Right ventricle myocardium superior (tissue), 1 donor: ENCODE measurements at regions not wholly inside any gene's neighbourhood (a gene's known extent, or its start where the extent isn't known, plus 50 kb on each side); places are given as distances from the start of the nearest gene placed in this dataset.
"Not testable (repeated sequence)": the region's sequence is repeated elsewhere in the genome, so short reads cannot be mapped to it uniquely, and the experiment has no call there.

Experiments used
- ATAC-seq: fragments of 200-7000 bp; cut with Tn5 transposase; one replicate; pipeline ENCODE4 v1.9.1; 2020; ENCODE audit warnings: mild to moderate bottlenecking; ENCODE audit not compliant: poor library complexity
- DNase-seq: peaks from one replicate; pipeline ENCODE4 v3.0.0-alpha.2; 2020
- intact Hi-C: fragments of 100-400 bp; cut with DNase I; formaldehyde crosslinking; loops from one replicate; pipeline ENCODE4 v1.11.2; 2022
- donor health status: DM: no; HTN: yes; CAD: no; lungs with severe emphysema.

- intact Hi-C loops, result loop anchor here (5.0 kb wide), 3 partner anchors 225 to 820 kb away; no protein-coding TSS in a partner anchor
- ATAC-seq (peak; percentile 90), DNase-seq (peak; percentile 59)
Measured at GRCh38 chr4:85147481-85148076, 181.1 kb upstream of the WDFY3 start.

DNA sequence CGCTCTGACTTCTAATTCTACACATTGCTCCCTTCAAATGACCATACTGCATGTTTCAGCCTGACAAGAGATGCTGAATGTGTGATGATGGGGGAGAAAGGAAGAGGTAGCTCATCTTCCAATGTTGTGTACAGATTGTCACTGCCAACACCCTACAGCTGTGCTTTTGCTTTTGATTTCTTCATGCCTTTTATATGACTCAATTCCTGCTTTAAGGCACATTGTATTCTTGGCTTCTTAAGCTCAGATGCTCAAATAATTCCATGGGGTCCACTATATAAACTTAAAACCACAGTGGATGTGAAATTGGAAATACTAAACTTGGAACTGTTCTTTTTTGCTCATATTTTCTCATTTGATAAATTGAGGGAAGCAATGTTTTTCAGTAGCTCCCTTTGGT is 183.2 kb upstream of the WDFY3 start:
- DNase-seq (no peak), ATAC-seq (peak; percentile 41)
- intact Hi-C loops, result loop anchor here (5.0 kb wide), 3 partner anchors 223 to 818 kb away; no protein-coding TSS in a partner anchor

- no peak for ATAC-seq
Measured at GRCh38 chr4:85151371-85151770, 184.9 kb upstream of the WDFY3 start.

GRCh38 chr4:85151786-85152185 is 185.3 kb upstream of the WDFY3 start:
- no peak for DNase-seq
- intact Hi-C loops, result no loop called here
- ATAC-seq, result no peak

More at GRCh38 chr4:85151371-85151770, 184.9 kb upstream of the WDFY3 start:
- DNase-seq, result no peak
- intact Hi-C loops, result no loop called here

- intact Hi-C loops, result no loop called here
Measured at GRCh38 chr4:85152480-85152879, 186.0 kb upstream of the WDFY3 start.

GRCh38 chr4:85153221-85153620 is 186.7 kb upstream of the WDFY3 start:
- intact Hi-C loops, result no loop called here
- DNase-seq (no peak), ATAC-seq (no peak)

More at GRCh38 chr4:85152480-85152879, 186.0 kb upstream of the WDFY3 start:
- DNase-seq (no peak), ATAC-seq (no peak)

DNA sequence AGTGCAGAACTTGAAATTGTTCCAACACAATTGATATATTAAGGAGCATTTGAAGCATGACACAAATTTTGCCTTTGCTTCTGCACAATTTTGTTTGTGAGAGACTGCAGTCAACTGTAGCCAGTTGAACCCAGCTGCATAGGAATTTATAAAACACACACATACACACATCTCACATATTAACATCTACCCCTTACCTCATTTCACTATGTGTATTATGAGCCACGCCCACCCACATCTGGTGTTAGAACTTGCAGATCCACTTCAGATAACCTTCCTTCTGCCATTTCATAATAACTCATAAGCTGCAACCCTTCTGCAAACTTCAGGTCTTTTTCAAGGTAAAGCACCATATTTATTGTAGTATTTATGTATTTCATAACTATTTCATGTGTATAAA is 188.1 kb upstream of the WDFY3 start:
- ATAC-seq (no peak), DNase-seq (no peak)
- intact Hi-C loops, result no loop called here

DNA sequence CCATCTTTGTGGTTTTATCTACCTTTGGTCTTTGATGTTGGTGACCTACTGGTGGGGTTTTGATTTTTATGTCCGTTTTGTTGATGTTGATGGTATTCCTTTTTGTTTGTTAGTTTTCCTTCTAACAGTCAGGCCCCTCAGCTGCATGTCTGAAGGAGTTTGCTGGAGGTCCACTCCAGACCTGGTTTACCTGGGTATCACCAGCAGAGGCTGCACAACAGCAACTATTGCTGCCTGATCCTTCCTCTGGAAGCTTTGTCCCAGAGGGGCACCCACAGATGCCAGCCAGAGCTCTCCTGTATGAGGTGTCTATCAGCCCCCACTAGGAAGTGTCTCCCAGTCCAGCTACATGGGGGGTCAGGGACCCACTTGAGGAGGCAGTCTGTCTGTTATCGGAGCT is 199.3 kb upstream of the WDFY3 start:
- intact Hi-C loops, result no loop called here
- DNase-seq (no peak), ATAC-seq (no peak)

GRCh38 chr4:85166318-85166717 is 199.8 kb upstream of the WDFY3 start:
- DNase-seq (no peak), ATAC-seq (no peak)
- intact Hi-C loops, result no loop called here

GRCh38 chr4:85168234-85168834 is 201.8 kb upstream of the WDFY3 start:
- ATAC-seq (no peak), DNase-seq (no peak)
- intact Hi-C loops, result no loop called here

DNA sequence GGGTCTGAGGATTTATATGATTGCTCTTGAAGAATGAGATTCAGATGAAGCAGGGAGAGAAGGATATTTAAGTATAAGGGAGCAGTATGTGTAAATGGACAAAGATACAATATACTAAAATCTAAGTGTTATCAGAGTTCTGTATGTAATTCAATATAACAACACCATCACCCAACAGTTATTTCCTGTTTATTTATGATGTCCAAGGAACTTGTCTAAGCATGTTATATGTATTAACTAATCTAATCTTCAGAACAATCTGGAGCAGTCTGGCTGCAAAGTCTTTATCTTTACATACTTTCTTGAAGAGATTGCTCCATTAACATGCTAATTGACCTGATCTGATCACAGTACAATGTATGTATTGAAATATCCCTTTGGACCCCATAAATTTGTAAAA is 203.8 kb upstream of the WDFY3 start:
- intact Hi-C loops, result no loop called here
- no peak for DNase-seq
- ATAC-seq, result no peak

DNA sequence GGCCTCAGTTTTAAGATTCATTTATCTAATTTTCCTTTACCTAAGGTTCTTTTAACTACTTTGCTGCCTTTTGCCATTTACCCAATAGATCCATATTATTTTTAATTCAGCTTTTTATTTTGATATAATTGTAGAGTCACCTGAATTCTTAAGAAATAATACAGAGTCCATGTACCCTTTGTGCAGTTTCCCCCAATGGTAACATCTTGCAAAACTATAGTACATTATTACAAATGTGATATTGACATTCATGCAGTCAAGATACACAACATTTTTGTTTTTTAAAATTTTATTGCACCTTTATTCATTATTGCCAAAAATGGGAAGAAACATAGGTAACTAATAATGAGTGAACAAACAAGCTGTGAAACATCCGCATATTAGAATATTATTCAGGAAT is 208.7 kb upstream of the WDFY3 start:
- intact Hi-C loops, result no loop called here
- DNase-seq (no peak), ATAC-seq (no peak)

- ATAC-seq (no peak), DNase-seq (no peak)
- intact Hi-C loops, result no loop called here
Measured at GRCh38 chr4:85177092-85177491, 210.6 kb upstream of the WDFY3 start.

DNA sequence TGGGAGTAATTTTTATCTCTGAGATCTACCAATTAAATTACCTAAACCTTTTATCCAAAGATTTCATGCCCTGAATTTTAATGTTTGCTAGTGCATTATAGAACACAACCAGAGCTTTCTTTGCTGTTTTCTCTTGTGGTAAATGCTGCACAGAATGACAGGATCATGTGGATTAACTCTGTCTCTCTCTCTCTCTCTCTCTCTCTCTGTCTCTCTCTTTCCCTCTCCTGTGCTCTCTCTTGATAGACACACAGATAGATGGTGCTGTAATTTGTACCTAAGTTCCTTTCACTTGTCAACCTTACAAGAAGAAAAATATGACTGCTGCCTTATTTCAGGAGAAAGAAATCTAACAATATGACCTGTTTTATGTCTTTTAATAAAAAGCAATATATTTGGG is 211.2 kb upstream of the WDFY3 start:
- intact Hi-C loops, result no loop called here
- ATAC-seq (no peak), DNase-seq (no peak)

- no peak for ATAC-seq
- intact Hi-C loops, result no loop called here
- DNase-seq, result no peak
Measured at GRCh38 chr4:85180533-85180932, 214.0 kb upstream of the WDFY3 start.

DNA sequence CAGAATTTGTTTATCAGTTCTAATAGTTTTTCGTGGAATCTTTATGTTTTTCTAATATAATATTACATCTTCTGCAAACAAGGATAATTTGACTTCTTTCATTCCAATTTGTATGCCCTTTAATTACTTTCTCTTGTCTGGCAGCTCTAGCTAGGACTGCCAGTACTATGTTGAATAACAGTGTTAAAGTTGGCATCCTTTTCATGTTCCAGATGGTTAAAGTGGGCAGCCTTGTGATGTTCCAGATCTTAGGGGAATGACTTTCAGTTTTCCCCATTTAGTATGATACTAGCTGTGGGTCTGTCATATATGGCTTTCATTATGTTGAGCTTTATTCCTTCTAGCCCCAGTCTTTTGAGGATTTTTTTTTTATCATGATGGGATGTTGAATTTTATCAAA is 220.6 kb upstream of the WDFY3 start:
- intact Hi-C loops, result no loop called here
- no peak for ATAC-seq
- no peak for DNase-seq

DNA sequence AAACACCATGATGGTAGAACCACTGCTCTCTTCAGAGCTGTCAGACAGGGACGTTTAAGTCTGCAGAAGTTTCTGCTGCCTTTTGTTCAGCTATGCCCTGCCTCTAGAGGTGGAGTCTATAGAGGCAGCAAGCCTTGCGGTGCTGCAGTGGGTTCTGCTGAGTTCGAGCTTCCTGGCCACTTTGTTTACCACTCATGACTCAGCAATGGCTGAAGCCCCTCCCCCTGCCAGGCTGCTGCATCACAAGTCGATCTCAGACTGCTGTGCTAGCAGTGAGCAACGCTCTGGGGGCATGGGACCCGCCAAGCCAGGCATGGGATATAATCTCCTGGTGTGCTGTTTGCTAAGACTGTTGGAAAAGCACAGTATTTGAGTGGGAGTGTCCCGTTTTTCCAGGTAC is 229.5 kb upstream of the WDFY3 start:
- intact Hi-C loops, result not testable (repeated sequence)

DNA sequence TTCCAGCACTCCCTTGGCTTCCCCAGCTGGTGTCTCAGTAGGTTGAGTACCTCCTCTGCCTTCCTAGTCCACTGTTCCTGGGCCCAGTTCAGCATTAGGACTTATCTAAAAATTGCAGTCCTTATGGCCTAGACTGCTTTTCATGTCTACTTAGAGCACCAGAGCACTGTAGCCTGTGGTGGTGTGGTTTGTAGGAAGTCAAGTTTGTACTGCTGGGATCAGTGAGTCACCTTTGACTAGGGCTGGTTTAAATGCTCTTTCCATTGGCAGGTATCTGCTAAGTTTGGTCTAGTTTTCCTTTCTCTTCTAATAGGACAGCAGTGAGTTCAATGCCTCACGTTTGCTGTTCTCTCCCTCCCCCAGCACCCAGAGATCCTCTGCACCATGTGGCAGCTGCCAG is 233.6 kb upstream of the WDFY3 start:
- ATAC-seq, result no peak
- intact Hi-C loops, result no loop called here
- no peak for DNase-seq

More for the DNA sequence above, 229.5 kb upstream of the WDFY3 start:
- ATAC-seq, DNase-seq: not testable (repeated sequence)

DNA sequence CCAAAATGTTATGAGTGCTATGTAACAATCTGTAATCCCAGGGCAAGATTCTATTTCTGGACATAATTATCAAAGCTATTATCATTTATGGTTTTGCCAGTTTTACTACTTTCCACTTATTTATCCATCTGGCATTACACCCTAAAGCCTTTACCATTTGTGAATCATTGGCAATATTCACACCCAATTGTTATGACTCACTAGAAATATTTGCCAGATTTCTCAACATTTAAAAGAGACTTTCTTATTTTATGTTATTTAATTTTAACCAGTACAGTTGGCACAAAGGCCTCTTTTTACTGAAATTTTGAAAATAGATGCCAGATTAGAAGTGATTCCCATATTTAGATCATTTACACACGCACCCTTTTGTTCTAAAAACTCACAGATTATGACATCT is 242.7 kb upstream of the WDFY3 start:
- no peak for DNase-seq
- intact Hi-C loops, result no loop called here
- ATAC-seq, result no peak

GRCh38 chr4:85210353-85210752 is 243.9 kb upstream of the WDFY3 start:
- no peak for ATAC-seq
- DNase-seq, result no peak
- intact Hi-C loops, result no loop called here

DNA sequence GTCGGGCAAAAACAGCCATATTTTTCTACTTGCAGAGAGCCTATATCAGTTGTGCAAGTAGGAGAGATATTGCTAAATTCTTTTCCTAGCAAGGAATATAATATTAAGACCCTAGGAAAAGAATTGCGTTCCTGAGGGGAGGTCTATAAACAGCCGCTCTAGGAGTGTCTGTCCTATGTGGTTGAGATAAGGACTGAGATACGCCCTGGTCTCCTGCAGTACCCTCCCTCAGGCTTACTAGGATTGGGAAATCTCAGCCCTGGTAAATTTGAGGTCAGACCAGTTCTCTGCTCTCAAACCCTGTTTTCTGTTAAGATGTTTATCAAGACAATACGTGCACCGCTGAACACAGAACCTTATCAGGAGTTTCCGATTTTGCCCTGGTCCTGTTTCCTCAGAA is 250.1 kb upstream of the WDFY3 start:
- DNase-seq, intact Hi-C loops, ATAC-seq: not testable (repeated sequence)
